Brain microvascular endothelial cell (primary cell): ENCODE measurements at regions not wholly inside any gene's neighbourhood (a gene's known extent, or its start where the extent isn't known, plus 50 kb on each side); places are given as distances from the start of the nearest gene placed in this dataset.

ENCODE experiments used
- DNase-seq: peaks from one replicate; pipeline ENCODE4 v3.0.0-alpha.2; 2020
- H3K27ac ChIP-seq: fragments of 250-450 bp; sonication (Bioruptor Pico); 2 replicates; pipeline ENCODE4 v1.5.1; 2020; ENCODE audit warnings: mild to moderate bottlenecking, moderate library complexity
- H3K27me3 ChIP-seq: fragments of 250-450 bp; sonication (Bioruptor Pico); replicated peaks from 2 replicates; pipeline ENCODE4 v1.5.1; 2020; ENCODE audit warnings: mild to moderate bottlenecking
- H3K36me3 ChIP-seq: fragments of 250-450 bp; sonication (Bioruptor Pico); replicated peaks from 2 replicates; pipeline ENCODE4 v1.5.1; 2020; ENCODE audit warnings: mild to moderate bottlenecking
- H3K4me3 ChIP-seq: 2 replicates; pipeline ENCODE4 v1.5.1; 2011; ENCODE audit warnings: low read depth, mild to moderate bottlenecking, control low read depth, low read length, moderate library complexity
- in situ Hi-C: cut with HindIII; loops from 2 replicates; pipeline ENCODE4 v1.10.0; 2017; ENCODE audit warnings: low sequenced_read_pairs, low pct_ligation_motif_present
- TF ChIP-seq, protein P1 (sequence below): IDR thresholded peaks from 2 replicates; pipeline ENCODE4 v1.5.1; 2011; ENCODE audit warnings: low read depth, mild to moderate bottlenecking, moderate library complexity, low read length, control low read depth, inconsistent platforms; ENCODE audit errors: missing control alignments

DNA sequence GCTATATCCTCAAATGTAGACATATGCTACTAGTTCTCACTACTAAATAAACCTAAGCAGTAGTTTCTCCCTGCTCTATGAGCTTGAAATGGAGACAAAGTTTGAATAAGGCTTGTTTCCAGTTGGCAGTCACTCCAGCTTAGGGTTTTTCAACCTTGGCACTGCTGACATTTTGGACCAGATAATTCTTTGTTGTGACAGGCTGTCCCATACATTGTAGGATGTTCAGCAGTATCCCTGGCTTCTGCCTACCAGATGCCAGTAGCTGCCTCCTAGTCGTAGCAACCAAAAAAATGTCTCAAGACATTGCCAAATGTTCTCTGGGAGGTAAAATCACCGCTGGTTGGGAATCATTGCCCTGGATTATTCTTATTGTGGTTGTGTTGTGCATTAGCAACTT is 182.7 kb upstream of the PARD3B start:
- DNase-seq = no peak
- H3K4me3 ChIP-seq = no peak overlapping the region
- TF ChIP-seq, protein P1, sequence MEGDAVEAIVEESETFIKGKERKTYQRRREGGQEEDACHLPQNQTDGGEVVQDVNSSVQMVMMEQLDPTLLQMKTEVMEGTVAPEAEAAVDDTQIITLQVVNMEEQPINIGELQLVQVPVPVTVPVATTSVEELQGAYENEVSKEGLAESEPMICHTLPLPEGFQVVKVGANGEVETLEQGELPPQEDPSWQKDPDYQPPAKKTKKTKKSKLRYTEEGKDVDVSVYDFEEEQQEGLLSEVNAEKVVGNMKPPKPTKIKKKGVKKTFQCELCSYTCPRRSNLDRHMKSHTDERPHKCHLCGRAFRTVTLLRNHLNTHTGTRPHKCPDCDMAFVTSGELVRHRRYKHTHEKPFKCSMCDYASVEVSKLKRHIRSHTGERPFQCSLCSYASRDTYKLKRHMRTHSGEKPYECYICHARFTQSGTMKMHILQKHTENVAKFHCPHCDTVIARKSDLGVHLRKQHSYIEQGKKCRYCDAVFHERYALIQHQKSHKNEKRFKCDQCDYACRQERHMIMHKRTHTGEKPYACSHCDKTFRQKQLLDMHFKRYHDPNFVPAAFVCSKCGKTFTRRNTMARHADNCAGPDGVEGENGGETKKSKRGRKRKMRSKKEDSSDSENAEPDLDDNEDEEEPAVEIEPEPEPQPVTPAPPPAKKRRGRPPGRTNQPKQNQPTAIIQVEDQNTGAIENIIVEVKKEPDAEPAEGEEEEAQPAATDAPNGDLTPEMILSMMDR = no peak
- no peaks in the 10 kb centered on the region for H3K27me3 ChIP-seq
- in situ Hi-C loops = no loop called here
- H3K27ac ChIP-seq = no peak overlapping the region
- H3K36me3 ChIP-seq = no peaks in the 10 kb centered on the region

DNA sequence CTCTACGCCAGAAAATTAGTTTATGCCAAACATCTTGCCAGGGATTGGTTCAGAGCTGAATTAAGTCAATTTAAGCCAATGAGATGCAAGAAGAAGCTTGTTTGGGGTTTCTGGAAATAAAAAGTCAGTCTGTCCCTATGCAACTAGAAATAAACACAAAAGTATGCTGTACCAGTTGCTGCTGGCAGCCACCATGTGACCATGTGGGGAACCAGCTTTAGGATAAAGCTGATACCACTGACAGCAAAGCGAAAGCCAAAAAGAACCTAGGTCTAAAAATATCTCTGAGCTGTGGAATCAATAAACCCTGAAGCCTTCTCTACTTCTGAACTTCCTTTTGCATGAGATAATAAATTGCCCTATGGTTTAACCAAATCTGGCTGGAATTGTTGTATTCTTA is 181.8 kb upstream of the PARD3B start:
- H3K27ac ChIP-seq = no peak overlapping the region
- H3K27me3 ChIP-seq = no peaks in the 10 kb centered on the region
- TF ChIP-seq, protein P1 = no peak
- no peak for DNase-seq
- in situ Hi-C loops = no loop called here
- H3K4me3 ChIP-seq = no peak overlapping the region
- no peaks in the 10 kb centered on the region for H3K36me3 ChIP-seq

DNA sequence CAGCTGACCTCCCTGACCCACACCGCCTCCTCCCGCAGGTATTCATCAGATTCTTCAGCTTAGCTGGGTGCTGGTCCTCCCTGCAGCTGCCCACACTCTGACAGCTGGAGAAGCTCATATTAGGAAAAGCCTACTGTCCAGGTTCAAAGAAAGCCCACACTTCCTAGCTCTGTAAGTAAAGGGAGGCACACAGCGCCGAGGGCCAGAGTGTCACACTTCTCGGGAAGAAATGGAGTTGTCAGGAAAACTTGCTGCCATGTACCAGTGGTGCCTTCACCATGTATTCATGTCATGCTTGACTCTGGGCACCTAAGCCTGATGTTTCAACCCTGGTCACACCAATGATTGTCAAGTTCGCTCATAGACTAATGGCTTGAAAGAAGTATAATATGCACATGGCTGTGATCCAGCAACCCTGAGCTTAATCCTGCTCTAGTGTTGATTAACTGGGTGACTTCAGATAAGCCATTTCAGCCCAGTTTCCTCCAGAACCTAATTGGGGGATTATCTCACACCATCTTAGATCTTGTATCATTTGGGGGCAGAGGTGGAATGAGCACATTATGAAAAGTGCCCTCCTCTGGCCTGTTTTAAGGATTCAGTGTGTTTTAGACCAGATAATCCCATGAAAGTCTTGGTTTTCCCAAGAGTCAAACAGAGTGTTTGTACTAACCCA is 180.3 kb upstream of the PARD3B start:
- H3K36me3 ChIP-seq = no peaks in the 10 kb centered on the region
- H3K27me3 ChIP-seq = no peaks in the 10 kb centered on the region
- no peak overlapping the region for H3K4me3 ChIP-seq
- in situ Hi-C loops = no loop called here
- DNase-seq = no peak
- TF ChIP-seq, protein P1 = no peak
- H3K27ac ChIP-seq = no peak overlapping the region

DNA sequence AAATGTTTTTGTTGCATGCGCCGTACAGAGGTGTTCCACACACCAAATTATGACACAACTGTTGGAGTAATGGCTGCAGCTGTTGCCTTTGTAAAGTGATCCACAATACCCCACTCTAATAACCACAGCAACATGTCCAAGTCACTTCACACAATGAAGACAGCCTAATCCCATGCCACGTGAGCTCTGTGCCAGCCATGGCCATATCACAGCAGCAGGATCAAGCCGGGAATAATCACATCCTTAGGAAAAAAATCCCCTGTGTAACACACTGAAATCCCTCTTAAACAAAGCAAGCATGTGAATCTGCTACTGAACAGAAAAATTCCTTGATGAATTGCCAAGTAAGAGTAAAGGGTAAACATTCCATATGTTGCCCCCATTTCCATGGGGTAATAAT is 179.5 kb upstream of the PARD3B start:
- no peaks in the 10 kb centered on the region for H3K36me3 ChIP-seq
- H3K27me3 ChIP-seq = no peaks in the 10 kb centered on the region
- TF ChIP-seq, protein P1 = no peak
- in situ Hi-C loops = no loop called here
- no peak overlapping the region for H3K27ac ChIP-seq
- no peak for DNase-seq
- no peak overlapping the region for H3K4me3 ChIP-seq

DNA sequence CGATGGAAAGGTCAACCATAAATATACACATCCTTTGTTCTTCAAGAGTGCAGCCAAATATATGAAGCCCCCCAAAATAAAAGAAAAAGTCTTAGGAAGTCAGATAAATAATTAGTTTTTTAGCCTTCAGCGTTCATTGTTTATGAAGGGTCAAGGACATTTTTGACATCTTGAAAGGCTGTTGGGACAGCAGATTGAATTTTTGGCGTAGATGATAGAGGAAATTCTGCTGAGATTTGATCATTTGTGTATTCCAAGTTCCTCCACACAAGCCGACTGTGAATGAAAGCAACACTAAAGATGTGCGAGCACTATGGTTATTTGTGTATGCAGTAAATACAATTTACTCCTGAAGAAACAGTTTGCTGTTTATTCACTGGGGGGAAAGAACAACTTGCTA is 177.8 kb upstream of the PARD3B start:
- H3K36me3 ChIP-seq = no peaks in the 10 kb centered on the region
- H3K27me3 ChIP-seq = no peaks in the 10 kb centered on the region
- in situ Hi-C loops = no loop called here
- DNase-seq = no peak
- TF ChIP-seq, protein P1 = no peak
- no peak overlapping the region for H3K4me3 ChIP-seq
- no peak overlapping the region for H3K27ac ChIP-seq

DNA sequence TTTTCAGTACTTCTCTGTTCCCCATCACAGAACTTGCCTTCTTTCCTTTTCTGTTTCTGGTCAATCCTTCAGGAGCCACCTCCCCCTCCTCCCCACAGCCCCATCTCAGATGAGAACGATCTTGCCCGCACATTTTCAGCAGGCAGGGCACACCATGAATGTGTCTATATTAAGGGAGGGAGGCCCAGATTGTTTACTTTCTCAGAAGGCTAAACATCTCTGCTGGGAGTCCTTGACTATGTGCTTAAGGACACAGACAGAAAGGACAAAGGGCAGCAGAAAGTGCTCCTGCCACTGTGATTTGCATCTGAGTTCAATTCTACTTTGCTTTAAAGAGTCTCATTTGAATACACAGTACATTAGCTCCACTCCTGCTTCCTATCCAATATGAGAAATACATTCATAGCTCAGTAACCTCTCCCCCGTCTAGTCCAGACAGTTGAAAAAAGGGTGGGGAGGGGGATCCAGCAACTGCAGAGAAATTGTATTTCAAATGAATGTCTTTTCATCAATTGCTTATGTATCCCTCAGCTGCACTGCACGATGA is 175.0 kb upstream of the PARD3B start:
- Histone ChIP-seq H3K36me3 (no peaks in the 10 kb centered on the region), H3K4me3 (no peak overlapping the region), H3K27me3 (no peaks in the 10 kb centered on the region), H3K27ac (no peak overlapping the region)
- TF ChIP-seq, protein P1 = no peak
- in situ Hi-C loops = no loop called here
- no peak for DNase-seq
